ENCODE measurements at regions not wholly inside any gene's neighbourhood (a gene's known extent, or its start where the extent isn't known, plus 50 kb on each side); places are given as distances from the start of the nearest gene placed in this dataset.

DNA sequence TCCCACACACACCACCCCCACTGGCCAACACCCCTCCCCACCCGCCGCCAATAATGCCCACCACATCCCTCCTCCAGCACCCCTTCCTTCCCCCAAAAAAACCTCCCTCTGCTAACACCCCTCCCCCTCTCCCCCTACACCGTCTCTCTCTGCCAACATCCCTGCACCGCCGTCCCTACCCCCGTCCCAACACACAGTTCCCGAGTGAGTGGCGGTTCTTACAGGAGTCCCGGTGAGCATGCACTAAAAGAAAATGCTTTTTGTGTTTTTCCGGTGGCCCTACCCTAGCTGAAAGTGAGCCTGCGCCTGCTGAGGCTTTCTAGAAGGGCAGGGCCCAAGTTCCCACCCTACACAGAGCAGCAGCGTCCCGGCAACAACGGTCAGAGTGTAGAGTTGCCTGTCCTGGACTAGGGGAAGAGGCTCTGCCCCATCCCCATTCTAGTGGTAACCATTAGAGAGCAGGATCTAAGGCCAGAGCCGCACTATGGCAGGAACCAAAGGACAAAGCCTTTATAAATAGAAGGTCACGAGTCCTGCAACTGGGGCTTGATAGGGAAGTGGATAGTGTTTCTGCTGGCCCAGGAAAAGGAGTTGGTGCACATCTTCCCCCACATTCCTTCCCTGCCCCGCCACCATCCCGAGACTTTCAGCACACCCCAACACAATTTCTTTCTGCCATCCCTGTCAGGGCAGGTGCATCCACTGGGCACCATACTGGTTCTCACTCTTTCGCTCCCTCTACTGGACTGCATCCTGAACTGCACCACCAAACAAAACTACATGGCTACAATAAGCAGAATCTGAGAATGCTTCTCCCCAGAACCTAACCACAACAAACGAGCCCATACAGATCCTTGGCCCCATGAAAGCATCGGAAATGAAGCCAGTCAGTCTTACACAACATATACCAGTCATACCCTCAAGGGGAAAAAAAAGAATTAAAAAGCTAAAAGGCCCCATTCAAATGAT lies 78.1 kb upstream of the PAGE3 start:
- no peak for TF ChIP-seq POLR2A (IDR thresholded peaks at IDR 0.05; ENCODE audit: low read depth, low read length)
- no peak for TF ChIP-seq POLR2AphosphoS5 (IDR thresholded peaks at IDR 0.05; ENCODE audit: low read depth, low read length)
- no peak for TF ChIP-seq TAF1 (IDR thresholded peaks at IDR 0.05; ENCODE audit: borderline replicate concordance, low read depth, low read length)
